IMR-90 (cell line): ENCODE measurements at regions not wholly inside any gene's neighbourhood (a gene's known extent, or its start where the extent isn't known, plus 50 kb on each side); places are given as distances from the start of the nearest gene placed in this dataset.

Source experiments
- BHLHE40 ChIP-seq: fragments of 150-350 bp; IDR thresholded peaks from 2 replicates; pipeline ENCODE4 v1.6.1; 2016; ENCODE audit warnings: mild to moderate bottlenecking, low read depth, low read length
- MXI1 ChIP-seq: IDR thresholded peaks from 2 replicates; pipeline ENCODE4 v1.6.1; 2012; ENCODE audit warnings: low read depth, mild to moderate bottlenecking, low read length, moderate library complexity, borderline replicate concordance
- NFE2L2 ChIP-seq: fragments of 150-350 bp; IDR thresholded peaks from 2 replicates; pipeline ENCODE4 v1.6.1; 2016; ENCODE audit warnings: low read depth, mild to moderate bottlenecking, low read length
- POLR2A ChIP-seq: IDR thresholded peaks from 2 replicates; pipeline ENCODE4 v1.6.1; 2012; ENCODE audit warnings: mild to moderate bottlenecking, low read depth, low read length
- RAD21 ChIP-seq: IDR thresholded peaks from 2 replicates; pipeline ENCODE4 v1.6.1; 2012; ENCODE audit warnings: low read length, improper control_type of control experiment
- SMC3 ChIP-seq: fragments of 150-350 bp; IDR thresholded peaks from 2 replicates; pipeline ENCODE4 v1.6.1; 2016; ENCODE audit warnings: low read depth, mild to moderate bottlenecking, antibody characterized with exemption, low read length, moderate library complexity
- TF ChIP-seq, protein P1 (sequence below): conservative IDR thresholded peaks from 2 replicates; pipeline ENCODE4 v1.5.1; 2012; ENCODE audit warnings: mild to moderate bottlenecking, low read depth, low read length, improper control_type of control experiment
- TF ChIP-seq, protein P2 (sequence below): fragments of 150-350 bp; IDR thresholded peaks from 2 replicates; pipeline ENCODE4 v1.6.1; 2016; ENCODE audit warnings: low read depth, mild to moderate bottlenecking, low read length, moderate library complexity, borderline replicate concordance
- TF ChIP-seq, protein P3 (sequence below): fragments of 150-350 bp; IDR thresholded peaks from 2 replicates; pipeline ENCODE4 v1.6.1; 2017; ENCODE audit warnings: mild to moderate bottlenecking, antibody characterized with exemption, low read length, low read depth

DNA sequence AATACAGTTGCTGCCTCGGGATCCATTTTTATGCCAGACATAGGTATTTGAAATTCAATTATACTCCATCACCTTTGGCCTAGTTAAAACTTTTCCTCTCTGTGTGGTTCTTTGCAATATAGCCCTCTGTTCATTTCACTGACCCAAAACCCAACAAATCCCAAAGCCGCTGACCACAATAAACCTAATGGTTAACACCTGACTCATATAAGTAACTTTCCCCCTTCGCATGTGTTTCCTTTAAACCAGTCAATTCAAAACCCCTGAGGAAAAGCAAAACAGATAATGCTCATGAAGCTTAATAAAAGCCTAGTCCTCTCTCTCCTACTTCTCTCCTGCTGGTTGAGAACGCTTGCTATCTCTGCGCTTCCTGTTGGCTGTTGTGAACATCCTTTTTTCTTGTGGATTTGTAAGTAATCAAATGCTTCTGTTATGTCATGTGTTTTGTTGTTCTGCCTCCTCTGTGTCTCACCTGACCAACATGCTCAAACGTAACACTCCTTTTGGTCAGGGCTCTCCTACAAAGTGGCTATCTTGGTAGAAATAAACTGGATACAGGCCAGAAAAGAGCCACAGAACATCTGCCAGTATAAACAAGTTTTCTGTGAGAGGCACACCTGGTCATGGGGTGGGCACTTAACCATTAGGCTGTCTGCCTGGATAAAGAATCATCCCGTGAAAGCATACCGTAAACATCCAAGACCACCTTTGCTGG, 652.6 kb downstream of the METTL15 start:
- no peak for TF ChIP-seq MXI1
- TF ChIP-seq, protein P1, sequence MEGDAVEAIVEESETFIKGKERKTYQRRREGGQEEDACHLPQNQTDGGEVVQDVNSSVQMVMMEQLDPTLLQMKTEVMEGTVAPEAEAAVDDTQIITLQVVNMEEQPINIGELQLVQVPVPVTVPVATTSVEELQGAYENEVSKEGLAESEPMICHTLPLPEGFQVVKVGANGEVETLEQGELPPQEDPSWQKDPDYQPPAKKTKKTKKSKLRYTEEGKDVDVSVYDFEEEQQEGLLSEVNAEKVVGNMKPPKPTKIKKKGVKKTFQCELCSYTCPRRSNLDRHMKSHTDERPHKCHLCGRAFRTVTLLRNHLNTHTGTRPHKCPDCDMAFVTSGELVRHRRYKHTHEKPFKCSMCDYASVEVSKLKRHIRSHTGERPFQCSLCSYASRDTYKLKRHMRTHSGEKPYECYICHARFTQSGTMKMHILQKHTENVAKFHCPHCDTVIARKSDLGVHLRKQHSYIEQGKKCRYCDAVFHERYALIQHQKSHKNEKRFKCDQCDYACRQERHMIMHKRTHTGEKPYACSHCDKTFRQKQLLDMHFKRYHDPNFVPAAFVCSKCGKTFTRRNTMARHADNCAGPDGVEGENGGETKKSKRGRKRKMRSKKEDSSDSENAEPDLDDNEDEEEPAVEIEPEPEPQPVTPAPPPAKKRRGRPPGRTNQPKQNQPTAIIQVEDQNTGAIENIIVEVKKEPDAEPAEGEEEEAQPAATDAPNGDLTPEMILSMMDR = no peak
- TF ChIP-seq, protein P2, sequence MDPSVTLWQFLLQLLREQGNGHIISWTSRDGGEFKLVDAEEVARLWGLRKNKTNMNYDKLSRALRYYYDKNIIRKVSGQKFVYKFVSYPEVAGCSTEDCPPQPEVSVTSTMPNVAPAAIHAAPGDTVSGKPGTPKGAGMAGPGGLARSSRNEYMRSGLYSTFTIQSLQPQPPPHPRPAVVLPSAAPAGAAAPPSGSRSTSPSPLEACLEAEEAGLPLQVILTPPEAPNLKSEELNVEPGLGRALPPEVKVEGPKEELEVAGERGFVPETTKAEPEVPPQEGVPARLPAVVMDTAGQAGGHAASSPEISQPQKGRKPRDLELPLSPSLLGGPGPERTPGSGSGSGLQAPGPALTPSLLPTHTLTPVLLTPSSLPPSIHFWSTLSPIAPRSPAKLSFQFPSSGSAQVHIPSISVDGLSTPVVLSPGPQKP = no peak
- no peak for TF ChIP-seq POLR2A
- TF ChIP-seq, protein P3, sequence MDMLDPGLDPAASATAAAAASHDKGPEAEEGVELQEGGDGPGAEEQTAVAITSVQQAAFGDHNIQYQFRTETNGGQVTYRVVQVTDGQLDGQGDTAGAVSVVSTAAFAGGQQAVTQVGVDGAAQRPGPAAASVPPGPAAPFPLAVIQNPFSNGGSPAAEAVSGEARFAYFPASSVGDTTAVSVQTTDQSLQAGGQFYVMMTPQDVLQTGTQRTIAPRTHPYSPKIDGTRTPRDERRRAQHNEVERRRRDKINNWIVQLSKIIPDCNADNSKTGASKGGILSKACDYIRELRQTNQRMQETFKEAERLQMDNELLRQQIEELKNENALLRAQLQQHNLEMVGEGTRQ = no peak
- TF ChIP-seq BHLHE40 = no peak
- TF ChIP-seq RAD21 = no peak
- TF ChIP-seq NFE2L2 = no peak
- TF ChIP-seq SMC3 = no peak
